Glutamatergic neuron (in vitro differentiated cells): ENCODE measurements at regions not wholly inside any gene's neighbourhood (a gene's known extent, or its start where the extent isn't known, plus 50 kb on each side); places are given as distances from the start of the nearest gene placed in this dataset.
A peak's percentile ranks its signal among the peaks of the same experiment; 100 is the strongest.

Experiments
- DNase-seq: peaks from one replicate; pipeline ENCODE4 v3.0.0; 2022
- H3K27ac Mint-ChIP-seq: one replicate; pipeline ENCODE4 v1.8.0; 2020; ENCODE audit warnings: mild to moderate bottlenecking, mixed read lengths, inconsistent platforms; ENCODE audit not compliant: unreplicated experiment
- H3K27me3 Mint-ChIP-seq: one replicate; pipeline ENCODE4 v1.8.0; 2020; ENCODE audit warnings: mild to moderate bottlenecking, moderate library complexity, mixed read lengths, inconsistent platforms; ENCODE audit not compliant: unreplicated experiment
- H3K36me3 Mint-ChIP-seq: one replicate; pipeline ENCODE4 v1.8.0; 2020; ENCODE audit warnings: mild to moderate bottlenecking, mixed read lengths, inconsistent platforms; ENCODE audit not compliant: unreplicated experiment
- H3K4me1 Mint-ChIP-seq: one replicate; pipeline ENCODE4 v1.8.0; 2020; ENCODE audit warnings: mild to moderate bottlenecking, low read depth, mixed read lengths, inconsistent platforms; ENCODE audit not compliant: unreplicated experiment
- H3K4me3 Mint-ChIP-seq: one replicate; pipeline ENCODE4 v1.8.0; 2020; ENCODE audit warnings: mild to moderate bottlenecking, mixed read lengths, inconsistent platforms; ENCODE audit not compliant: unreplicated experiment
- H3K9me3 Mint-ChIP-seq: one replicate; pipeline ENCODE4 v1.8.0; 2020; ENCODE audit warnings: mild to moderate bottlenecking, moderate library complexity, mixed read lengths, inconsistent platforms; ENCODE audit not compliant: unreplicated experiment
- CTCF ChIP-seq: fragments of 200-600 bp; sonication (generic); IDR thresholded peaks from one replicate; pipeline ENCODE4 v1.5.0; 2021; ENCODE audit not compliant: partially characterized antibody, unreplicated experiment

- Mint-ChIP-seq H3K36me3 (peaks cover 8% of the 10 kb centered on the region), H3K27me3 (peaks cover 4% of the 10 kb centered on the region), H3K4me1 (no peaks in the 10 kb centered on the region), H3K9me3 (peaks cover 4% of the 10 kb centered on the region), H3K27ac (no peak overlapping the region), H3K4me3 (no peak overlapping the region)
- TF ChIP-seq CTCF = no peak
- DNase-seq = no peak
These were observed 863.3 kb downstream of the IGSF11 start for GRCh38 chr3:118171236-118171852.

GRCh38 chr3:118180853-118181252 is 853.8 kb downstream of the IGSF11 start:
- Mint-ChIP-seq H3K9me3 (no peaks in the 10 kb centered on the region), H3K36me3 (no peaks in the 10 kb centered on the region), H3K27me3 (no peaks in the 10 kb centered on the region), H3K4me3 (no peak overlapping the region), H3K27ac (no peak overlapping the region), H3K4me1 (peaks cover 8% of the 10 kb centered on the region)
- TF ChIP-seq CTCF = no peak
- DNase-seq = no peak

- Mint-ChIP-seq H3K36me3 (no peaks in the 10 kb centered on the region), H3K27me3 (no peaks in the 10 kb centered on the region), H3K9me3 (peaks cover 2% of the 10 kb centered on the region), H3K4me1 (peaks cover 10% of the 10 kb centered on the region), H3K27ac (no peak overlapping the region), H3K4me3 (no peak overlapping the region)
- no peak for TF ChIP-seq CTCF
- no peak for DNase-seq
These were observed 853.4 kb downstream of the IGSF11 start for GRCh38 chr3:118181274-118181673.

GRCh38 chr3:118186051-118186450 is 848.6 kb downstream of the IGSF11 start:
- DNase-seq = peak; percentile 26
- Mint-ChIP-seq H3K27ac (peak overlapping the region; percentile 69), H3K9me3 (peaks cover 2% of the 10 kb centered on the region), H3K27me3 (peaks cover 2% of the 10 kb centered on the region), H3K4me1 (peaks cover 12% of the 10 kb centered on the region), H3K4me3 (no peak overlapping the region), H3K36me3 (no peaks in the 10 kb centered on the region)
- no peak for TF ChIP-seq CTCF

- Mint-ChIP-seq H3K27me3 (peaks cover 2% of the 10 kb centered on the region), H3K9me3 (peaks cover 2% of the 10 kb centered on the region), H3K4me1 (peaks cover 12% of the 10 kb centered on the region), H3K27ac (no peak overlapping the region), H3K36me3 (peaks cover 2% of the 10 kb centered on the region), H3K4me3 (no peak overlapping the region)
- no peak for TF ChIP-seq CTCF
- DNase-seq = no peak
These were observed 847.4 kb downstream of the IGSF11 start for GRCh38 chr3:118187221-118187620.
